Body of pancreas (tissue), 4 donors: ENCODE measurements at regions not wholly inside any gene's neighbourhood (a gene's known extent, or its start where the extent isn't known, plus 50 kb on each side); places are given as distances from the start of the nearest gene placed in this dataset.
"Not testable (repeated sequence)": the region's sequence is repeated elsewhere in the genome, so short reads cannot be mapped to it uniquely, and the experiment has no call there.

Source experiments
- ATAC-seq: fragments of 150-250 bp; one replicate; pipeline ENCODE4 v1.9.1; 2016
- DNase-seq, 4 donors: peaks; one replicate each; pipeline ENCODE4 v3.0.0-alpha.2; 2019
- H3K27ac ChIP-seq, 4 donors: fragments of 200-600 bp; sonication (generic); 1 replicate in 3 of 4; 2 replicates in 1 of 4; pipeline versions ENCODE4 v1.5.1 to v1.6.1; 2016 to 2019; ENCODE audit warnings: mild to moderate bottlenecking in 1 of 4, mixed read lengths in 1 of 4, moderate library complexity in 1 of 4
- H3K27me3 ChIP-seq, 2 donors: fragments of 200-600 bp; sonication (generic); one replicate each; pipeline ENCODE4 v1.6.0; 2016; ENCODE audit warnings: mild to moderate bottlenecking in 1 of 2
- H3K36me3 ChIP-seq, 2 donors: fragments of 200-600 bp; sonication (generic); replicated peaks in 1 of 2; 2 replicates each; pipeline ENCODE4 v1.5.1; 2016; ENCODE audit warnings: low read depth in 2 of 2; ENCODE audit not compliant: insufficient read depth in 1 of 2
- H3K4me1 ChIP-seq: fragments of 200-600 bp; sonication (generic); one replicate; pipeline ENCODE4 v1.6.0; 2016
- H3K4me3 ChIP-seq, 2 donors: fragments of 200-600 bp; sonication (generic); 1 replicate in 1 of 2; 2 replicates in 1 of 2; pipeline ENCODE4 v1.5.1; 2016 to 2019
- H3K9me3 ChIP-seq, 3 donors: fragments of 200-600 bp; sonication (generic); 1 replicate in 2 of 3; 2 replicates in 1 of 3; pipeline ENCODE4 v1.5.1; 2016
- CTCF ChIP-seq, 7 experiments: fragments of 450-650 bp in 4 of 7; fragments of 200-600 bp in 3 of 7; sonication (generic) in 3 of 7; IDR thresholded peaks; one replicate each; pipeline ENCODE4 v1.5.1; 2016 to 2019; ENCODE audit warnings: antibody characterized with exemption in 7 of 7
- POLR2A ChIP-seq, 3 donors: fragments of 450-650 bp; IDR thresholded peaks; one replicate each; pipeline ENCODE4 v1.6.1; 2016; ENCODE audit warnings: antibody characterized with exemption in 3 of 3, mild to moderate bottlenecking in 2 of 3
- WGBS, 2 donors: methylation state at CpG; one replicate each; pipeline ENCODE4 v1.1.5; 2017; 5-methylcytosine and 5-hydroxymethylcytosine counted together
- intact Hi-C: fragments of 100-400 bp; cut with DNase I; formaldehyde crosslinking; loops from one replicate; pipeline ENCODE4 v1.15.1; 2023

GRCh38 chr2:126288362-126288761 is 367.6 kb upstream of the GYPC start:
- H3K9me3 ChIP-seq: no peaks in the 10 kb centered on the region
- H3K36me3 ChIP-seq: no peaks in the 10 kb centered on the region
- no peaks in the 10 kb centered on the region for H3K4me1 ChIP-seq
- intact Hi-C loops: no loop called here
- DNase-seq: no peak
- ATAC-seq: no peak
- TF ChIP-seq CTCF (IDR thresholded peaks at IDR 0.05) (no peak), POLR2A (IDR thresholded peaks at IDR 0.05) (no peak)
- no peak overlapping the region for H3K4me3 ChIP-seq
- H3K27ac ChIP-seq: no peak overlapping the region
- no peaks in the 10 kb centered on the region for H3K27me3 ChIP-seq
- WGBS, 2 donors: 48 to 63% methylated on average over 1 of the region's 1 CpG

DNA sequence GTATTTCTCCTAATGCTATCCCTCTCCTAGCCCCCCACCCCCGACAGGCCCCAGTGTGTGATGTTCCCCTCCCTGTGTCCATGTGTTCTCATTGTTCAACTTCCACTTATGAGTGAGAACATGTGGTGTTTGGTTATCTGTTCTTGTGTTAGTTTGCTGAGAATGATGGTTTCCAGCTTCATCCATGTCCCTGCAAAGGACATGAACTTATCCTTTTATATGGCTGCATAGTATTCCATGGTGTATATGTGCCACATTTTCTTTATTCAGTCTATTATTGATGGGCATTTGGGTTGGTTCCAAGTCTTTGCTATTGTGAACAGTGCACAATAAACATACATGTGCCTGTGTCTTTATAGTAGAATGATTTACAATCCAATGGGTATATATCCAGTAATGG is 362.0 kb upstream of the GYPC start:
- intact Hi-C loops, H3K4me3 ChIP-seq, H3K4me1 ChIP-seq, H3K27ac ChIP-seq, H3K27me3 ChIP-seq, DNase-seq, H3K36me3 ChIP-seq, ATAC-seq, H3K9me3 ChIP-seq: not testable (repeated sequence)
- WGBS, 2 donors: 100% methylated on average over 1 of the region's 1 CpG

- Histone ChIP-seq H3K4me1 (peaks cover 16% of the 10 kb centered on the region), H3K27ac (no peak overlapping the region), H3K27me3 (no peaks in the 10 kb centered on the region), H3K9me3 (no peaks in the 10 kb centered on the region), H3K36me3 (no peaks in the 10 kb centered on the region), H3K4me3 (no peak overlapping the region)
- TF ChIP-seq POLR2A (IDR thresholded peaks at IDR 0.05) (no peak), CTCF (IDR thresholded peaks at IDR 0.05) (no peak)
- 87 to 90% methylated on average over 2 of the region's 2 CpGs for WGBS, 2 donors
- intact Hi-C loops: no loop called here
- no peak for ATAC-seq
- no peak for DNase-seq
Observed at GRCh38 chr2:126299469-126299976, 356.4 kb upstream of the GYPC start.

DNA sequence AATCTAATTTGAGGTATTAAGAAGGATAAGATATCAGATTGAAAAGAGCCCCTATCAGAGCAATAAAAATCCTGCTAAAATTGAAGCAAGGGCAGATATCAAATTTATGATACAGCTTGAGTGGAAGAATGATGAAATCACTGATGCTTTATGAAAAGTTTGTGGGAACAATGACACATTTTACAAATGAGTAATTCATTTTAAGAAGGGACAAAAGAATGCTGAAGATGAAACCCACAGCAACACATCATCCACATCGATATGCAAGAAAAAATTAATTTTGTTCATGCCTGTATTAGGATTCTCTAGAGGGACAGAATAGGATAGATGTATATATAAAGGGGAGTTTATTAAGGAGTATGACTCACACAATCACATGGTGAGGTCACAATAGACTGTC is 355.6 kb upstream of the GYPC start:
- DNase-seq (no peak), ATAC-seq (no peak)
- H3K36me3 ChIP-seq: no peaks in the 10 kb centered on the region
- no peaks in the 10 kb centered on the region for H3K27me3 ChIP-seq
- no peak overlapping the region for H3K4me3 ChIP-seq
- H3K9me3 ChIP-seq: no peaks in the 10 kb centered on the region
- no peak for TF ChIP-seq CTCF (IDR thresholded peaks at IDR 0.05)
- TF ChIP-seq POLR2A (IDR thresholded peaks at IDR 0.05): no peak
- H3K4me1 ChIP-seq: peaks cover 18% of the 10 kb centered on the region
- intact Hi-C loops: no loop called here
- 78 to 87% methylated on average over 1 of the region's 1 CpG for WGBS, 2 donors
- H3K27ac ChIP-seq: no peak overlapping the region

GRCh38 chr2:126302043-126302442 is 353.9 kb upstream of the GYPC start:
- intact Hi-C loops: no loop called here
- Histone ChIP-seq H3K27ac (no peak overlapping the region), H3K27me3 (no peaks in the 10 kb centered on the region), H3K4me3 (no peak overlapping the region), H3K36me3 (no peaks in the 10 kb centered on the region), H3K4me1 (peaks cover 18% of the 10 kb centered on the region), H3K9me3 (no peaks in the 10 kb centered on the region)
- TF ChIP-seq POLR2A (IDR thresholded peaks at IDR 0.05) (no peak), CTCF (IDR thresholded peaks at IDR 0.05) (no peak)
- no peak for DNase-seq
- WGBS, 2 donors: 83 to 93% methylated on average over 3 of the region's 3 CpGs
- no peak for ATAC-seq
